NB4 (cell line): ENCODE measurements at regions not wholly inside any gene's neighbourhood (a gene's known extent, or its start where the extent isn't known, plus 50 kb on each side); places are given as distances from the start of the nearest gene placed in this dataset.

Experiments
- MYC ChIP-seq: IDR thresholded peaks from 2 replicates; pipeline ENCODE4 v1.6.1; 2011; ENCODE audit warnings: low read depth, low read length
- POLR2A ChIP-seq: IDR thresholded peaks from 2 replicates; pipeline ENCODE4 v1.6.1; 2011; ENCODE audit warnings: mild to moderate bottlenecking; ENCODE audit not compliant: insufficient read length; ENCODE audit errors: extremely low read depth
- TF ChIP-seq, protein P1 (sequence below): IDR thresholded peaks from one replicate; pipeline ENCODE4 v1.5.1; 2012; ENCODE audit warnings: low read depth, low read length
- TF ChIP-seq, protein P2 (sequence below): IDR thresholded peaks from 2 replicates; pipeline ENCODE4 v1.6.1; 2011; ENCODE audit warnings: low read depth, low read length

DNA sequence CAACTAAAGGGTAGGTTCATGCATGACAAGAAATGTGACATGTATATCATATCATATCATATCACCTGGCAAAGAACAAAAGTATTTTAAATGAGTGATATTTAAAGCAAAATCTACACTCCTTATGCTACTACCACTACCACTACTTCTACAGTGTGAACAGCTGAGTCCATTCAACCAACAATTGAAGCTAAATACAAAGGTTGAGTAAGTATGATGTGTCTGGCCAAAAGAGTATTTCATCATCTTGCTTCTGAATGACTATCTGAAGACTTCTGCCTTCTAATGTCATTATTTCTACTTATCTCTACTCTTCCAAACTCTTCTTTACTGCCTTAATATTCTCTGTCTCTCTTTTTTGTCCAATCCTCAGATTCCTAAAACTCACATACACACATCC is 292.6 kb upstream of the CAND1 start:
- TF ChIP-seq, protein P1, sequence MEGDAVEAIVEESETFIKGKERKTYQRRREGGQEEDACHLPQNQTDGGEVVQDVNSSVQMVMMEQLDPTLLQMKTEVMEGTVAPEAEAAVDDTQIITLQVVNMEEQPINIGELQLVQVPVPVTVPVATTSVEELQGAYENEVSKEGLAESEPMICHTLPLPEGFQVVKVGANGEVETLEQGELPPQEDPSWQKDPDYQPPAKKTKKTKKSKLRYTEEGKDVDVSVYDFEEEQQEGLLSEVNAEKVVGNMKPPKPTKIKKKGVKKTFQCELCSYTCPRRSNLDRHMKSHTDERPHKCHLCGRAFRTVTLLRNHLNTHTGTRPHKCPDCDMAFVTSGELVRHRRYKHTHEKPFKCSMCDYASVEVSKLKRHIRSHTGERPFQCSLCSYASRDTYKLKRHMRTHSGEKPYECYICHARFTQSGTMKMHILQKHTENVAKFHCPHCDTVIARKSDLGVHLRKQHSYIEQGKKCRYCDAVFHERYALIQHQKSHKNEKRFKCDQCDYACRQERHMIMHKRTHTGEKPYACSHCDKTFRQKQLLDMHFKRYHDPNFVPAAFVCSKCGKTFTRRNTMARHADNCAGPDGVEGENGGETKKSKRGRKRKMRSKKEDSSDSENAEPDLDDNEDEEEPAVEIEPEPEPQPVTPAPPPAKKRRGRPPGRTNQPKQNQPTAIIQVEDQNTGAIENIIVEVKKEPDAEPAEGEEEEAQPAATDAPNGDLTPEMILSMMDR: no peak
- TF ChIP-seq POLR2A (no peak), MYC (no peak)
- TF ChIP-seq, protein P2, sequence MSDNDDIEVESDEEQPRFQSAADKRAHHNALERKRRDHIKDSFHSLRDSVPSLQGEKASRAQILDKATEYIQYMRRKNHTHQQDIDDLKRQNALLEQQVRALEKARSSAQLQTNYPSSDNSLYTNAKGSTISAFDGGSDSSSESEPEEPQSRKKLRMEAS: no peak
